OCI-LY1 (cell line): ENCODE measurements at regions not wholly inside any gene's neighbourhood (a gene's known extent, or its start where the extent isn't known, plus 50 kb on each side); places are given as distances from the start of the nearest gene placed in this dataset.
A peak's percentile ranks its signal among the peaks of the same experiment; 100 is the strongest.

Experiments
- H2AFZ ChIP-seq: fragments of 200-600 bp; sonication (generic), shearing (Covaris generic); 2 replicates; pipeline ENCODE4 v1.6.0; 2014; ENCODE audit warnings: antibody characterized with exemption, mild to moderate bottlenecking, low read length
- H3F3A ChIP-seq: fragments of 200-600 bp; sonication (generic), shearing (Covaris generic); 2 replicates; pipeline ENCODE4 v1.6.0; 2014; ENCODE audit warnings: mild to moderate bottlenecking, antibody characterized with exemption, low read length, moderate library complexity; ENCODE audit not compliant: insufficient read depth
- H3K27ac ChIP-seq: fragments of 200-600 bp; sonication (generic); 2 replicates; pipeline ENCODE4 v1.5.1; 2014; ENCODE audit warnings: low read length, mixed run types, mild to moderate bottlenecking, low read depth; ENCODE audit not compliant: poor library complexity, severe bottlenecking
- H3K27me3 ChIP-seq: fragments of 200-600 bp; sonication (generic); 2 replicates; pipeline ENCODE4 v1.6.0; 2014; ENCODE audit warnings: antibody characterized with exemption, mild to moderate bottlenecking, low read length, moderate library complexity; ENCODE audit not compliant: insufficient read depth
- H3K36me3 ChIP-seq: fragments of 200-600 bp; sonication (generic); 2 replicates; pipeline ENCODE4 v1.6.1; 2014; ENCODE audit warnings: mild to moderate bottlenecking, antibody characterized with exemption, low read length, moderate library complexity, mixed read lengths; ENCODE audit not compliant: insufficient read depth
- H3K4me1 ChIP-seq: fragments of 200-600 bp; sonication (generic); 2 replicates; pipeline ENCODE4 v1.5.1; 2014; ENCODE audit warnings: mild to moderate bottlenecking, low read length, moderate library complexity; ENCODE audit not compliant: insufficient read depth, severe bottlenecking
- H3K4me2 ChIP-seq: fragments of 200-600 bp; sonication (generic), shearing (Covaris generic); 2 replicates; pipeline ENCODE4 v1.6.1; 2014; ENCODE audit warnings: low read length
- H3K4me3 ChIP-seq: fragments of 200-600 bp; sonication (generic); 2 replicates; pipeline ENCODE4 v1.5.1; 2014; ENCODE audit warnings: low read length, low read depth, mild to moderate bottlenecking, mixed read lengths; ENCODE audit not compliant: poor library complexity, severe bottlenecking
- H3K79me2 ChIP-seq: fragments of 200-600 bp; shearing (Covaris generic); 2 replicates; pipeline ENCODE4 v1.6.1; 2016; ENCODE audit warnings: mixed run types, low read length, mixed read lengths; ENCODE audit not compliant: insufficient read depth
- H3K9ac ChIP-seq: fragments of 200-600 bp; sonication (generic), shearing (Covaris generic); 2 replicates; pipeline ENCODE4 v1.6.1; 2014; ENCODE audit warnings: mild to moderate bottlenecking, low read length, mixed read lengths
- H3K9me2 ChIP-seq: fragments of 200-600 bp; sonication (generic), shearing (Covaris generic); 2 replicates; pipeline ENCODE4 v1.6.1; 2014; ENCODE audit warnings: low read depth, mild to moderate bottlenecking, low read length, mixed read lengths
- H3K9me3 ChIP-seq: fragments of 200-600 bp; shearing (Covaris generic); 2 replicates; pipeline ENCODE4 v1.6.1; 2014; ENCODE audit warnings: low read length, mixed read lengths
- H4K20me1 ChIP-seq: fragments of 200-600 bp; sonication (generic), shearing (Covaris generic); 2 replicates; pipeline ENCODE4 v1.6.0; 2016; ENCODE audit warnings: mild to moderate bottlenecking, low read length; ENCODE audit not compliant: insufficient read depth
- EZH2 ChIP-seq: fragments of 200-600 bp; sonication (generic), shearing (Covaris generic); IDR thresholded peaks from 2 replicates; pipeline ENCODE4 v1.8.0; 2017; ENCODE audit warnings: borderline replicate concordance, mixed run types, mild to moderate bottlenecking, antibody characterized with exemption, low read length, moderate library complexity, mixed read lengths
- TF ChIP-seq, protein P1 (sequence below): fragments of 200-600 bp; sonication (generic), shearing (Covaris generic); IDR thresholded peaks from 2 replicates; pipeline ENCODE4 v1.5.1; 2017; ENCODE audit warnings: mild to moderate bottlenecking, antibody characterized with exemption, low read length, moderate library complexity, mixed read lengths

DNA sequence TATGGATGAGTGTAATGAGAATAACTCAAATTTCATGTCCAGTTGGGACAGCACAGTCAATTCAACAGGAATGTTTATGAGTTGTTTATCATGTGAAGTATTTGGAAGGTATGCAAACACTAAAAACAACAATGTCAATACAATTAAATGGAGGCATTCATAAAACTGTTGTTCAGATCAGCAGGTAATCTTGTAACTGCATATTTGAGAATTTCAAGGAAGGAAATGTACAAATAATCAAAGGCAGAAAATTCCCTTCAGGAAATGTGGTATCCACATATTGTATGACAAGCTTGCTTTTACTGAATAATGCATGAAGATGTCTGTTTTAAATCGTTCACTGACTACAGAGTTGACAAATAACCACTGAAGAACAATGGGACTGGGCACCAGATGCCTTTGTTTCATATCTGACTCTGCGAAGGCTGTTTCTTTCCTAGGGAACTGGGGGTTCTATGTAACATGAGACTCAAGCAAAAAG, 198.3 kb downstream of the LTN1 start:
- H2AFZ ChIP-seq, result no peak overlapping the region
- H3F3A ChIP-seq, result no peaks in the 10 kb centered on the region
- H3K4me2 ChIP-seq, result no peak overlapping the region
- H4K20me1 ChIP-seq, result no peaks in the 10 kb centered on the region
- no peaks in the 10 kb centered on the region for H3K4me1 ChIP-seq
- H3K9me2 ChIP-seq, result no peaks in the 10 kb centered on the region
- H3K9me3 ChIP-seq, result no peaks in the 10 kb centered on the region
- no peak overlapping the region for H3K9ac ChIP-seq
- no peaks in the 10 kb centered on the region for H3K36me3 ChIP-seq
- H3K27ac ChIP-seq, result no peak overlapping the region
- no peaks in the 10 kb centered on the region for H3K27me3 ChIP-seq
- no peak overlapping the region for H3K4me3 ChIP-seq
- H3K79me2 ChIP-seq, result no peaks in the 10 kb centered on the region
- TF ChIP-seq EZH2, result no peak
- TF ChIP-seq, protein P1, sequence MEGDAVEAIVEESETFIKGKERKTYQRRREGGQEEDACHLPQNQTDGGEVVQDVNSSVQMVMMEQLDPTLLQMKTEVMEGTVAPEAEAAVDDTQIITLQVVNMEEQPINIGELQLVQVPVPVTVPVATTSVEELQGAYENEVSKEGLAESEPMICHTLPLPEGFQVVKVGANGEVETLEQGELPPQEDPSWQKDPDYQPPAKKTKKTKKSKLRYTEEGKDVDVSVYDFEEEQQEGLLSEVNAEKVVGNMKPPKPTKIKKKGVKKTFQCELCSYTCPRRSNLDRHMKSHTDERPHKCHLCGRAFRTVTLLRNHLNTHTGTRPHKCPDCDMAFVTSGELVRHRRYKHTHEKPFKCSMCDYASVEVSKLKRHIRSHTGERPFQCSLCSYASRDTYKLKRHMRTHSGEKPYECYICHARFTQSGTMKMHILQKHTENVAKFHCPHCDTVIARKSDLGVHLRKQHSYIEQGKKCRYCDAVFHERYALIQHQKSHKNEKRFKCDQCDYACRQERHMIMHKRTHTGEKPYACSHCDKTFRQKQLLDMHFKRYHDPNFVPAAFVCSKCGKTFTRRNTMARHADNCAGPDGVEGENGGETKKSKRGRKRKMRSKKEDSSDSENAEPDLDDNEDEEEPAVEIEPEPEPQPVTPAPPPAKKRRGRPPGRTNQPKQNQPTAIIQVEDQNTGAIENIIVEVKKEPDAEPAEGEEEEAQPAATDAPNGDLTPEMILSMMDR, result no peak

DNA sequence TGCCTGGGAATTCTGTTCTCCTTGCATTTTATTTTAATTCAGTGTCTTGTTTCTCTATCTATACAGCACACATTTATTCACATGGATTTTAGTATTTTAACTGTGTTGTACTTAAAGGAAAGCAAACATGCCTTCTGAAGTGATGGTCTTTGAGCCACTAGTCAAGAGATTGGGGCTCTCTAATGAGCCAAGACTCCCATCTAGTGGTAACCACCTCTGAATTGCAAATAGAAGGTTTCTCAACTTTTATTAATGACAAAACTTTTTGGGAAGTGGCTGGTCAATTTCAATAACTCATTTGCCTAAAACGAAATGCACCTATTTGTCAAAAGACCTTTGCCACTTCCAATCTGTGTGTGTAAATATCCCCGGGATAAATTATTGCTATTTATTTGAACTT, 199.6 kb downstream of the LTN1 start:
- H3K9me3 ChIP-seq, result no peaks in the 10 kb centered on the region
- H3K27me3 ChIP-seq, result no peaks in the 10 kb centered on the region
- no peak overlapping the region for H3K4me3 ChIP-seq
- H3F3A ChIP-seq, result no peaks in the 10 kb centered on the region
- H3K9me2 ChIP-seq, result no peaks in the 10 kb centered on the region
- H3K4me1 ChIP-seq, result no peaks in the 10 kb centered on the region
- H3K36me3 ChIP-seq, result no peaks in the 10 kb centered on the region
- no peak overlapping the region for H3K9ac ChIP-seq
- H3K4me2 ChIP-seq, result no peak overlapping the region
- H2AFZ ChIP-seq, result no peak overlapping the region
- TF ChIP-seq EZH2, result no peak
- TF ChIP-seq, protein P1, result peak; percentile 8; the same call in 1 of the 2 replicates
- no peaks in the 10 kb centered on the region for H3K79me2 ChIP-seq
- H4K20me1 ChIP-seq, result no peaks in the 10 kb centered on the region
- no peak overlapping the region for H3K27ac ChIP-seq

DNA sequence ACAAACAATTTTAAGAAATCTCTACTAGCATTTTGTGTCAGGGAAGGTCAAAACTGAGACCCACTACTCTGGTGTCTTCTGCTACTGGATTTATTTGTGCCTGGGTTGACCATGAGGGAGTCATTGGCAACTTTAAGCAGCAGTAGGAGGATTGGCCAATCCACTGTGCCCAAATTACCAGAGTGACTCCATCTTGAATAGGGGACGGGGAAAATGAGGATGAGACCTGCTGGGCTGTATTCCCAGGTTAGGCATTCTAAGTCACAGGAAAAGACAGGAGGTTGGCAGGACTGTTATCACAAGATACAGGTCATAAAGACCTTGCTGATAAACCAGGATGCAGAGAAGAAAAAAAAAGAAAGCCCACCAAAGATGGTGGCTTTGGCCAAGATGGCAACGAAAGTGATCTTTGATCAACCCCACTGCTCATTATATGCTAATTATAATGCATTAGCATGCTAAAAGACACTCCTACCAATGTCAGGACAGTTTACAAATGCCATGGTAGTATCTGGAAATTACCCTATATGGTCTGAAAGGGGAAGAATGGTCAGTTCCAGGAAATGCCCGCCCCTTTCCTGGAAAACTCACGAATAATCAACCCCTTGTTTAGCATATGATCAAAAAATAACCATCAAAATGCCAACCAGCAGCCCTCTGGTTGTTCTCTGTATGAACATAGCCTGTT, 200.9 kb downstream of the LTN1 start:
- Histone ChIP-seq H2AFZ (no peak overlapping the region), H3K79me2 (no peaks in the 10 kb centered on the region)

More for the DNA sequence above, 200.9 kb downstream of the LTN1 start:
- Histone ChIP-seq H3F3A (no peaks in the 10 kb centered on the region), H3K4me2 (no peak overlapping the region), H3K9ac (no peak overlapping the region), H3K9me2 (no peaks in the 10 kb centered on the region), H4K20me1 (no peaks in the 10 kb centered on the region), H3K36me3 (no peaks in the 10 kb centered on the region), H3K27me3 (no peaks in the 10 kb centered on the region), H3K9me3 (no peaks in the 10 kb centered on the region), H3K27ac (no peak overlapping the region), H3K4me1 (no peaks in the 10 kb centered on the region), H3K4me3 (no peak overlapping the region)
- TF ChIP-seq, protein P1, result no peak
- TF ChIP-seq EZH2, result no peak
